PC-3 (cell line): ENCODE measurements at regions not wholly inside any gene's neighbourhood (a gene's known extent, or its start where the extent isn't known, plus 50 kb on each side); places are given as distances from the start of the nearest gene placed in this dataset.
A peak's percentile ranks its signal among the peaks of the same experiment; 100 is the strongest.

ENCODE experiments used
- ATAC-seq: fragments of 200-7000 bp; cut with Tn5 transposase; 2 replicates; pipeline ENCODE4 v1.9.1; 2020; ENCODE audit warnings: mild to moderate bottlenecking, moderate library complexity
- BruUV-seq: library from RNA; stranded (reverse); fragments of 400-500 nt; replicated peaks from 2 replicates; lab custom pipeline; 2021; lab: Mats Ljungman, UMichigan
- CTCF ChIA-PET: fragments of 300-600 bp; sonication (Branson Sonifier 250); formaldehyde crosslinking; loops from one replicate; lab custom pipeline; 2022; ENCODE audit warnings: antibody characterized with exemption; lab: Charles Lee
- POLR2A ChIA-PET: fragments of 300-600 bp; sonication (Branson Sonifier 250); formaldehyde crosslinking; loops from one replicate; lab custom pipeline; 2022; ENCODE audit warnings: antibody characterized with exemption; ENCODE audit not compliant: unreplicated experiment; lab: Charles Lee
- DNase-seq: peaks from one replicate; pipeline ENCODE4 v3.0.0-alpha.2; 2015
- H2AFZ ChIP-seq: fragments of 300-600 bp; sonication (generic); 2 replicates; pipeline ENCODE4 v1.6.0; 2016; ENCODE audit warnings: antibody characterized with exemption, low read length
- H3F3A ChIP-seq: fragments of 300-600 bp; sonication (generic); one replicate; pipeline ENCODE4 v1.6.0; 2017; ENCODE audit warnings: antibody characterized with exemption, low read length, control low read depth, mild to moderate bottlenecking; ENCODE audit not compliant: unreplicated experiment
- H3K27ac ChIP-seq: fragments of 300-600 bp; sonication (generic); 2 replicates; pipeline ENCODE4 v1.5.1; 2016; ENCODE audit warnings: mild to moderate bottlenecking, low read length
- H3K27me3 ChIP-seq: fragments of 300-600 bp; sonication (generic); 2 replicates; pipeline ENCODE4 v1.6.1; 2016; ENCODE audit warnings: low read length, mixed read lengths
- H3K36me3 ChIP-seq: fragments of 300-600 bp; sonication (generic); 2 replicates; pipeline ENCODE4 v1.6.1; 2016; ENCODE audit warnings: low read depth, mixed run types, low read length, mixed read lengths
- H3K4me1 ChIP-seq: fragments of 300-600 bp; sonication (generic); 2 replicates; pipeline ENCODE4 v1.5.1; 2016; ENCODE audit warnings: low read length; ENCODE audit not compliant: insufficient read depth
- H3K4me2 ChIP-seq: fragments of 300-600 bp; sonication (generic); 2 replicates; pipeline ENCODE4 v1.6.0; 2016; ENCODE audit warnings: low read length
- H3K4me3 ChIP-seq: fragments of 300-600 bp; sonication (generic); 2 replicates; pipeline ENCODE4 v1.5.1; 2016; ENCODE audit warnings: mild to moderate bottlenecking, low read length, mixed read lengths
- H3K79me2 ChIP-seq: fragments of 300-600 bp; sonication (generic); 2 replicates; pipeline ENCODE4 v1.6.1; 2017; ENCODE audit warnings: low read length, mixed read lengths
- H3K9ac ChIP-seq: fragments of 300-600 bp; sonication (generic); 2 replicates; pipeline ENCODE4 v1.6.0; 2016; ENCODE audit warnings: mild to moderate bottlenecking, low read length
- H3K9me2 ChIP-seq: fragments of 300-600 bp; sonication (generic); replicated peaks from 2 replicates; pipeline ENCODE4 v1.6.1; 2016; ENCODE audit warnings: mixed run types, low read length, mixed read lengths
- H3K9me3 ChIP-seq: fragments of 300-600 bp; sonication (generic); 2 replicates; pipeline ENCODE4 v1.6.1; 2016; ENCODE audit warnings: low read length, mixed read lengths
- H4K20me1 ChIP-seq: fragments of 300-600 bp; sonication (generic); 2 replicates; pipeline ENCODE4 v1.6.1; 2016; ENCODE audit warnings: low read length, mixed read lengths
- CTCF ChIP-seq: fragments of 300-600 bp; sonication (generic); conservative IDR thresholded peaks from 2 replicates; pipeline ENCODE4 v1.5.1; 2017; ENCODE audit warnings: antibody characterized with exemption, low read depth, mild to moderate bottlenecking, low read length
- EZH2 ChIP-seq: fragments of 300-600 bp; sonication (generic); IDR thresholded peaks from one replicate; pipeline ENCODE4 v1.6.1; 2017; ENCODE audit warnings: antibody characterized with exemption, mild to moderate bottlenecking, low read length; ENCODE audit not compliant: unreplicated experiment
- EZH2phosphoT487 ChIP-seq: fragments of 300-600 bp; sonication (generic); IDR thresholded peaks from 2 replicates; pipeline ENCODE4 v1.6.1; 2018; ENCODE audit warnings: mild to moderate bottlenecking, antibody characterized with exemption, low read length, borderline replicate concordance
- intact Hi-C: fragments of 100-400 bp; cut with micrococcal nuclease; formaldehyde crosslinking; loops from 2 replicates; pipeline ENCODE4 v1.9.0; 2023

- Histone ChIP-seq H3K9me3 (peaks cover 23% of the 10 kb centered on the region), H4K20me1 (no peaks in the 10 kb centered on the region), H3K79me2 (no peaks in the 10 kb centered on the region), H3K9me2 (no peaks in the 10 kb centered on the region), H3K4me2 (no peak overlapping the region), H3K9ac (no peak overlapping the region), H3K27me3 (no peaks in the 10 kb centered on the region), H3F3A (no peaks in the 10 kb centered on the region), H2AFZ (no peak overlapping the region), H3K36me3 (peaks cover 5% of the 10 kb centered on the region; the same call in 1 of the 2 replicates), H3K4me1 (no peaks in the 10 kb centered on the region), H3K4me3 (no peak overlapping the region), H3K27ac (no peak overlapping the region)
- no TSS peak for BruUV-seq
- TF ChIP-seq EZH2 (no peak), CTCF (no peak), EZH2phosphoT487 (no peak)
- ATAC-seq (no peak), DNase-seq (no peak)
- POLR2A ChIA-PET, result no interaction called here
- CTCF ChIA-PET, result no interaction called here
- intact Hi-C loops, result no loop called here
Measured at GRCh38 chr5:23977365-23977764, 470.0 kb downstream of the PRDM9 start.

- H3K4me3 ChIP-seq, result no peak overlapping the region
- no peak overlapping the region for H3K9ac ChIP-seq
- ATAC-seq (no peak), DNase-seq (peak; percentile 29)
- no peak overlapping the region for H3K27ac ChIP-seq
- ChIA-PET CTCF (no interaction called here), POLR2A (no interaction called here)
- H3K27me3 ChIP-seq, result no peaks in the 10 kb centered on the region
- no peaks in the 10 kb centered on the region for H3K79me2 ChIP-seq
- peaks cover 23% of the 10 kb centered on the region for H3K9me3 ChIP-seq
- BruUV-seq, result no TSS peak
- no peak overlapping the region for H2AFZ ChIP-seq
- no peaks in the 10 kb centered on the region for H4K20me1 ChIP-seq
- peaks cover 5% of the 10 kb centered on the region; the same call in 1 of the 2 replicates for H3K36me3 ChIP-seq
- TF ChIP-seq CTCF, result peak; percentile 52
- no peak for TF ChIP-seq EZH2
- H3K4me2 ChIP-seq, result no peak overlapping the region
- no peaks in the 10 kb centered on the region for H3K4me1 ChIP-seq
- H3K9me2 ChIP-seq, result no peaks in the 10 kb centered on the region
- intact Hi-C loops, result no loop called here
- H3F3A ChIP-seq, result no peaks in the 10 kb centered on the region
Measured at GRCh38 chr5:23977997-23978396, 470.6 kb downstream of the PRDM9 start.

GRCh38 chr5:23991406-23991805 lies 484.0 kb downstream of the PRDM9 start:
- Histone ChIP-seq H3K36me3 (no peaks in the 10 kb centered on the region), H2AFZ (no peak overlapping the region), H3K4me3 (no peak overlapping the region), H3K9me2 (no peaks in the 10 kb centered on the region), H3K9ac (no peak overlapping the region), H3F3A (no peaks in the 10 kb centered on the region), H3K27ac (no peak overlapping the region), H3K4me2 (no peak overlapping the region), H3K27me3 (no peaks in the 10 kb centered on the region), H3K79me2 (no peaks in the 10 kb centered on the region), H3K4me1 (no peaks in the 10 kb centered on the region), H4K20me1 (no peaks in the 10 kb centered on the region), H3K9me3 (no peaks in the 10 kb centered on the region)
- intact Hi-C loops, result no loop called here
- TF ChIP-seq EZH2, result no peak
- TF ChIP-seq CTCF, result no peak
- TF ChIP-seq EZH2phosphoT487, result no peak
- DNase-seq (no peak), ATAC-seq (no peak)
- POLR2A ChIA-PET, result no interaction called here
- CTCF ChIA-PET, result no interaction called here
- no TSS peak for BruUV-seq
